Panc1 (cell line): ENCODE measurements at regions not wholly inside any gene's neighbourhood (a gene's known extent, or its start where the extent isn't known, plus 50 kb on each side); places are given as distances from the start of the nearest gene placed in this dataset.

Experiments used
- ATAC-seq: fragments of 200-7000 bp; cut with Tn5 transposase; 2 replicates; pipeline ENCODE4 v1.9.1; 2020; ENCODE audit warnings: mild to moderate bottlenecking, moderate library complexity
- BruUV-seq: library from RNA; stranded (reverse); fragments of 400-500 nt; replicated peaks from 2 replicates; lab custom pipeline; 2021; lab: Mats Ljungman, UMichigan
- CTCF ChIA-PET: fragments of 300-600 bp; sonication (Branson Sonifier 250); formaldehyde crosslinking; loops from one replicate; lab custom pipeline; 2022; ENCODE audit warnings: antibody characterized with exemption; lab: Charles Lee
- POLR2A ChIA-PET: fragments of 300-600 bp; sonication (Branson Sonifier 250); formaldehyde crosslinking; loops from one replicate; lab custom pipeline; 2022; ENCODE audit warnings: antibody characterized with exemption; lab: Charles Lee
- DNase-seq: peaks from one replicate; pipeline ENCODE4 v3.0.0-alpha.2; 2010; ENCODE audit warnings: low read depth, low spot score
- H3K27ac ChIP-seq: 2 replicates; pipeline ENCODE4 v1.5.1; 2011; ENCODE audit warnings: mild to moderate bottlenecking, low read length, inconsistent platforms
- H3K27me3 ChIP-seq: fragments of 200-500 bp; sonication (Bioruptor generic); 2 replicates; pipeline ENCODE4 v1.6.0; 2014; ENCODE audit warnings: low read length, inconsistent platforms; ENCODE audit not compliant: control insufficient read depth, insufficient read depth
- H3K36me3 ChIP-seq: fragments of 200-500 bp; sonication (Bioruptor generic); 2 replicates; pipeline ENCODE4 v1.5.1; 2014; ENCODE audit warnings: inconsistent platforms, mild to moderate bottlenecking, low read length, moderate library complexity; ENCODE audit not compliant: control insufficient read depth, insufficient read depth
- H3K4me1 ChIP-seq: 2 replicates; pipeline ENCODE4 v1.5.1; 2011; ENCODE audit warnings: inconsistent platforms, mild to moderate bottlenecking, low read length, moderate library complexity; ENCODE audit not compliant: control insufficient read depth, insufficient read depth
- H3K4me3 ChIP-seq, 2 experiments: 2 replicates each; pipeline ENCODE4 v1.5.1; 2011 to 2012; ENCODE audit warnings: low read depth in 2 of 2, low read length in 2 of 2, mild to moderate bottlenecking in 2 of 2, inconsistent platforms in 1 of 2, moderate library complexity in 1 of 2
- H3K9me3 ChIP-seq: fragments of 200-500 bp; sonication (Bioruptor generic); 2 replicates; pipeline ENCODE4 v1.5.1; 2014; ENCODE audit warnings: low read depth, mild to moderate bottlenecking, inconsistent platforms, low read length, moderate library complexity; ENCODE audit not compliant: control insufficient read depth, insufficient read depth
- POLR2AphosphoS5 ChIP-seq: IDR thresholded peaks from 2 replicates; pipeline ENCODE4 v1.6.1; 2012; ENCODE audit warnings: mild to moderate bottlenecking, low read depth, low read length, moderate library complexity
- REST ChIP-seq, 2 experiments: IDR thresholded peaks; 2 replicates each; pipeline ENCODE4 v1.6.1; 2011 to 2012; ENCODE audit warnings: low read depth in 2 of 2, control low read depth in 1 of 2, low read length in 1 of 2, mild to moderate bottlenecking in 1 of 2, moderate library complexity in 1 of 2; ENCODE audit not compliant: insufficient read depth in 1 of 2
- SIN3A ChIP-seq: IDR thresholded peaks from 2 replicates; pipeline ENCODE4 v1.6.1; 2012; ENCODE audit warnings: low read depth, mild to moderate bottlenecking, low read length, moderate library complexity, borderline replicate concordance; ENCODE audit not compliant: insufficient read depth
- TCF7L2 ChIP-seq: IDR thresholded peaks from 2 replicates; pipeline ENCODE4 v1.6.1; 2011; ENCODE audit warnings: mild to moderate bottlenecking, low read depth, low read length, inconsistent platforms
- in situ Hi-C: cut with HindIII; loops from 2 replicates; pipeline ENCODE4 v1.10.0; 2016; ENCODE audit warnings: low sequenced_read_pairs, low pct_unique_long_range_greater_than_20kb
- intact Hi-C: fragments of 100-400 bp; cut with micrococcal nuclease; formaldehyde crosslinking; loops from one replicate; pipeline ENCODE4 v1.10.0; 2022; ENCODE audit not compliant: unreplicated experiment
- TF ChIP-seq, protein P1 (sequence below): fragments of 450-650 bp; IDR thresholded peaks from 2 replicates; pipeline ENCODE4 v1.5.1; 2017; ENCODE audit warnings: mild to moderate bottlenecking

DNA sequence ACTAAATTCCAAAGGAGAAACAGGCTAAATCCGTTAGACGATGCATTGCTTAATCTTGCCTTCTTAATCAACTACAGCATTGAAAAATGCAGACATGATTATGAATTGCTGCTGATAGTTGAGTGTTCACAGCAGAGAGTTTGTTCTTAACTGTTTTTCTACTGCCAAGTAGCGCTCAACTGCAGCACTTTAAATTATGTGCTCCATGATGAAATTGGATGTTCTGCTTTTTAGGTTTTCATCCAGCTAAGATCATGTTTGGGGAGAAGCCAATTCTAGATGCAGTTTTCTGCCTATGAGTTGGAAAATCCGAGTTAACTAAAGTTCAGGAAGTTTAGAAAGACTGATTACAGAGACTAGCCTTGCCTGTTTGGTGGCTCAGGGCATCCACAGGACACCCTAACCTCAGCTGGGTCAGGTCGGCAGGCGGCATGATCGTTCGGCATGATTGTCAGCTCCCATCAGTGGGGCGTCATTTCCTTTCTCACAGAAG is 119.4 kb upstream of the PIEZO2 start:
- no peak for DNase-seq
- no peak for ATAC-seq
- Histone ChIP-seq H3K36me3 (no peaks in the 10 kb centered on the region), H3K4me1 (no peaks in the 10 kb centered on the region), H3K4me3 (no peak overlapping the region), H3K9me3 (no peaks in the 10 kb centered on the region), H3K27me3 (no peaks in the 10 kb centered on the region), H3K27ac (no peak overlapping the region)
- in situ Hi-C loops (no loop called here), intact Hi-C loops (no loop called here)
- ChIA-PET CTCF (no interaction called here), POLR2A (no interaction called here)
- TF ChIP-seq, protein P1, sequence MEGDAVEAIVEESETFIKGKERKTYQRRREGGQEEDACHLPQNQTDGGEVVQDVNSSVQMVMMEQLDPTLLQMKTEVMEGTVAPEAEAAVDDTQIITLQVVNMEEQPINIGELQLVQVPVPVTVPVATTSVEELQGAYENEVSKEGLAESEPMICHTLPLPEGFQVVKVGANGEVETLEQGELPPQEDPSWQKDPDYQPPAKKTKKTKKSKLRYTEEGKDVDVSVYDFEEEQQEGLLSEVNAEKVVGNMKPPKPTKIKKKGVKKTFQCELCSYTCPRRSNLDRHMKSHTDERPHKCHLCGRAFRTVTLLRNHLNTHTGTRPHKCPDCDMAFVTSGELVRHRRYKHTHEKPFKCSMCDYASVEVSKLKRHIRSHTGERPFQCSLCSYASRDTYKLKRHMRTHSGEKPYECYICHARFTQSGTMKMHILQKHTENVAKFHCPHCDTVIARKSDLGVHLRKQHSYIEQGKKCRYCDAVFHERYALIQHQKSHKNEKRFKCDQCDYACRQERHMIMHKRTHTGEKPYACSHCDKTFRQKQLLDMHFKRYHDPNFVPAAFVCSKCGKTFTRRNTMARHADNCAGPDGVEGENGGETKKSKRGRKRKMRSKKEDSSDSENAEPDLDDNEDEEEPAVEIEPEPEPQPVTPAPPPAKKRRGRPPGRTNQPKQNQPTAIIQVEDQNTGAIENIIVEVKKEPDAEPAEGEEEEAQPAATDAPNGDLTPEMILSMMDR = no peak
- TF ChIP-seq REST (IDR thresholded peaks at IDR 0.05; ENCODE audit: insufficient read depth in 1 of 2, low read depth in 2 of 2, low read length in 1 of 2) (no peak), TCF7L2 (no peak), SIN3A (no peak), POLR2AphosphoS5 (no peak)
- BruUV-seq = no TSS peak

- DNase-seq (no peak), ATAC-seq (no peak)
- Histone ChIP-seq H3K4me1 (no peaks in the 10 kb centered on the region), H3K27ac (no peak overlapping the region), H3K27me3 (no peaks in the 10 kb centered on the region), H3K9me3 (no peaks in the 10 kb centered on the region), H3K36me3 (no peaks in the 10 kb centered on the region), H3K4me3 (no peak overlapping the region)
- intact Hi-C loops (no loop called here), in situ Hi-C loops (no loop called here)
- ChIA-PET CTCF (no interaction called here), POLR2A (no interaction called here)
- no TSS peak for BruUV-seq
- TF ChIP-seq REST (IDR thresholded peaks at IDR 0.05; ENCODE audit: insufficient read depth in 1 of 2, low read depth in 2 of 2, low read length in 1 of 2) (no peak), TCF7L2 (no peak), POLR2AphosphoS5 (no peak), SIN3A (no peak)
- TF ChIP-seq, protein P1 = no peak
Observed at GRCh38 chr18:11268153-11268552, 118.8 kb upstream of the PIEZO2 start.
